ENCODE measurements at regions not wholly inside any gene's neighbourhood (a gene's known extent, or its start where the extent isn't known, plus 50 kb on each side); places are given as distances from the start of the nearest gene placed in this dataset.

DNA sequence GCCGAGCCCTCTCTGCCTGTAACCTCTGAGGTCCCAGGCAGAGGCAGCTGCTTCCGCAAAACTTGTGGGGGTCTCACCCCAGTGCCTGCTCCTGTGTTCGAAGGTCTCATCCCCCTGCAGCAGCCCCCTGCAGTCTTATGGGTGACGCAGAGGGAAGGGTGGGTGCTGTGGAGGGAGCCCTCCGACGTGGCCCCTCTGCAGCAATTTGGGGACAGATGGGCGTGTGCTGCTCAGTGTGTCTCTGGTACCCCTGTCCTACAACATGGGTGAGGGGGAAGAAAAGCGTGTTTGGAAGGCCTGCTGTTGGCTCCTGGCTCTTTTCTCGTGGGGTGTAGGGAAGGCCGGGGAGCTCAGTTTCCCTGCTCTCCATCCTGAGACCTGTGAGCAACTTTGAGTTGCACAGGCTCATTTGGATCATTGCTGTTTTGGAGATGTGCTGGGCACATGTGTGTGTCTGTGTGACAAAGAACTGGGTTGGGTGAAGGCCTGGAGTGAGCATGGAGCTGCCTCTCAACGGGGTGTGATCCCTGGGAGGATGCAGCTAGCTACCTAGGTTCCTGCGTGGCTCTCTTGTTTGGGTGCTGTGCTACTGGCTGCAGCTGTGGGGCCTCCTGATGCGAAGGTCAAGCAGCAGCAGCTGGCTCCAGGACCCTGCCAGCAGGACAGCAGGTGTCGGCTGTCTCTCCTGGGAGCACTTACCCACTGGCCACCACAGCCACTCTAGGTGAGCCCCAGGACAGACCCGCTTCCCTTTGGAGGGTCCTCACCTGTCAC, 179.6 kb upstream of the PITX1 start:
- Histone ChIP-seq H3K4me2 (ENCODE audit: control insufficient read depth, insufficient read depth) (no peak overlapping the region), H3K27me3 (replicated peaks in 1 of 2; ENCODE audit: control insufficient read depth in 2 of 2, insufficient read depth in 2 of 2, low read length in 1 of 2) (peaks cover 2 to 6% of the 10 kb centered on the region in 2 experiments; a peak in 3 of 4 replicates), H3K9ac (ENCODE audit: control insufficient read depth, insufficient read depth, low read length) (no peak overlapping the region), H4K20me1 (ENCODE audit: control insufficient read depth, insufficient read depth) (no peaks in the 10 kb centered on the region), H3K4me3 (no peak overlapping the region), H3K79me2 (ENCODE audit: control insufficient read depth, insufficient read depth, low read length) (no peaks in the 10 kb centered on the region), H3K36me3 (ENCODE audit: control insufficient read depth in 2 of 2, insufficient read depth in 2 of 2, low read length in 1 of 2) (no peaks in the 10 kb centered on the region), H2AFZ (ENCODE audit: control insufficient read depth, low read depth, low read length) (no peak overlapping the region), H3K9me3 (replicated peaks; ENCODE audit: control insufficient read depth, insufficient read depth, low read length) (no peaks in the 10 kb centered on the region), H3K27ac (ENCODE audit: control insufficient read depth, insufficient read depth) (no peak overlapping the region), H3K4me1 (ENCODE audit: control insufficient read depth, insufficient read depth, low read length) (no peaks in the 10 kb centered on the region)
- TF ChIP-seq MYB (IDR thresholded peaks at IDR 0.05; ENCODE audit: borderline replicate concordance, low read depth, low read length) (no peak), GATAD2B (conservative IDR thresholded peaks at IDR 0.05; ENCODE audit: low read depth) (no peak), BMI1 (IDR thresholded peaks at IDR 0.05; ENCODE audit: borderline replicate concordance) (no peak), BCL3 (IDR thresholded peaks at IDR 0.05; ENCODE audit: borderline replicate concordance, insufficient read depth, low read depth, low read length, poor library complexity, severe bottlenecking) (no peak), PKNOX1 (IDR thresholded peaks at IDR 0.05) (no peak), IRF5 (IDR thresholded peaks at IDR 0.05; ENCODE audit: borderline replicate concordance) (no peak), ZZZ3 (IDR thresholded peaks at IDR 0.05; ENCODE audit: control insufficient read depth, insufficient read length, low read depth) (no peak), BHLHE40 (IDR thresholded peaks at IDR 0.05; ENCODE audit: borderline replicate concordance in 1 of 2, low read depth in 2 of 2, low read length in 1 of 2) (no peak), GABPA (IDR thresholded peaks at IDR 0.05; ENCODE audit: low read depth) (no peak), IKZF1 (conservative IDR thresholded peaks at IDR 0.05) (no peak), RUNX3 (IDR thresholded peaks at IDR 0.05; ENCODE audit: low read length) (no peak), RAD51 (IDR thresholded peaks at IDR 0.05) (no peak)
- TF ChIP-seq, protein P1, sequence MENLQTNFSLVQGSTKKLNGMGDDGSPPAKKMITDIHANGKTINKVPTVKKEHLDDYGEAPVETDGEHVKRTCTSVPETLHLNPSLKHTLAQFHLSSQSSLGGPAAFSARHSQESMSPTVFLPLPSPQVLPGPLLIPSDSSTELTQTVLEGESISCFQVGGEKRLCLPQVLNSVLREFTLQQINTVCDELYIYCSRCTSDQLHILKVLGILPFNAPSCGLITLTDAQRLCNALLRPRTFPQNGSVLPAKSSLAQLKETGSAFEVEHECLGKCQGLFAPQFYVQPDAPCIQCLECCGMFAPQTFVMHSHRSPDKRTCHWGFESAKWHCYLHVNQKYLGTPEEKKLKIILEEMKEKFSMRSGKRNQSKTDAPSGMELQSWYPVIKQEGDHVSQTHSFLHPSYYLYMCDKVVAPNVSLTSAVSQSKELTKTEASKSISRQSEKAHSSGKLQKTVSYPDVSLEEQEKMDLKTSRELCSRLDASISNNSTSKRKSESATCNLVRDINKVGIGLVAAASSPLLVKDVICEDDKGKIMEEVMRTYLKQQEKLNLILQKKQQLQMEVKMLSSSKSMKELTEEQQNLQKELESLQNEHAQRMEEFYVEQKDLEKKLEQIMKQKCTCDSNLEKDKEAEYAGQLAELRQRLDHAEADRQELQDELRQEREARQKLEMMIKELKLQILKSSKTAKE (IDR thresholded peaks at IDR 0.05; ENCODE audit: low read depth, poor library complexity, severe bottlenecking), result no peak
- WGBS (ENCODE audit: insufficient coverage, insufficient replicate concordance, low lambda C conversion rate, missing lambda C conversion rate), result 36% methylated on average over 15 of the region's 15 CpGs
- no peak for ATAC-seq
- FAIRE-seq, result no peak
- ChIA-PET RAD21 (ENCODE audit: unreplicated experiment) (no interaction called here), POLR2A (no interaction called here), CTCF (interaction anchor here (0.8 to 2.1 kb wide), 2 partner anchors 8 to 10 kb away, joined by 3 to 11 read pairs; no protein-coding TSS in a partner anchor), SMC1A (ENCODE audit: uncharacterized antibody, unreplicated experiment) (no interaction called here)
- in situ Hi-C loops (cut with MboI) (no loop called here), intact Hi-C loops (cut with micrococcal nuclease; ENCODE audit: unreplicated experiment) (no loop called here)
- DNase-seq (ENCODE audit: low read depth, low spot score), result no peak
- no TSS peak for BruUV-seq (replicated peaks)
